Spleen (tissue), 11 donors: ENCODE measurements at regions not wholly inside any gene's neighbourhood (a gene's known extent, or its start where the extent isn't known, plus 50 kb on each side); places are given as distances from the start of the nearest gene placed in this dataset.
A peak's percentile ranks its signal among the peaks of the same experiment; 100 is the strongest.

Source experiments
- DNase-seq: peaks from one replicate; pipeline ENCODE4 v3.0.0-alpha.2; 2020
- H3K27ac ChIP-seq, 8 donors: fragments of 200-600 bp; sonication (generic) in 7 of 8; 1 replicate in 4 of 8; 2 replicates in 4 of 8; pipeline versions ENCODE4 v1.5.0 to v1.8.0; 2016 to 2021; ENCODE audit warnings: inconsistent platforms in 4 of 8, mild to moderate bottlenecking in 4 of 8, moderate library complexity in 1 of 8
- H3K27me3 ChIP-seq, 7 donors: fragments of 200-600 bp; sonication (generic) in 6 of 7; replicated peaks in 1 of 7; 1 replicate in 4 of 7; 2 replicates in 3 of 7; pipeline versions ENCODE4 v1.5.0 to v1.8.0; 2016 to 2021; ENCODE audit warnings: inconsistent platforms in 3 of 7, mild to moderate bottlenecking in 1 of 7
- H3K36me3 ChIP-seq, 6 donors: fragments of 200-600 bp; sonication (generic) in 5 of 6; 1 replicate in 4 of 6; 2 replicates in 2 of 6; pipeline versions ENCODE4 v1.5.0 to v1.8.0; 2016 to 2021; ENCODE audit warnings: inconsistent platforms in 2 of 6
- H3K4me1 ChIP-seq, 6 donors: fragments of 200-600 bp; sonication (generic) in 5 of 6; 1 replicate in 3 of 6; 2 replicates in 3 of 6; pipeline versions ENCODE4 v1.5.0 to v1.8.0; 2016 to 2021; ENCODE audit warnings: inconsistent platforms in 3 of 6
- H3K4me3 ChIP-seq, 8 donors: fragments of 200-600 bp; sonication (generic) in 7 of 8; 1 replicate in 4 of 8; 2 replicates in 4 of 8; pipeline versions ENCODE4 v1.5.0 to v1.8.0; 2016 to 2021; ENCODE audit warnings: inconsistent platforms in 4 of 8, mild to moderate bottlenecking in 4 of 8, moderate library complexity in 2 of 8
- H3K9me3 ChIP-seq, 8 donors: fragments of 200-600 bp; sonication (generic) in 7 of 8; 1 replicate in 4 of 8; 2 replicates in 4 of 8; pipeline versions ENCODE4 v1.5.0 to v1.8.0; 2016 to 2021; ENCODE audit warnings: inconsistent platforms in 4 of 8
- CTCF ChIP-seq, 11 experiments: fragments of 200-600 bp in 7 of 11; fragments of 450-650 bp in 4 of 11; sonication (generic) in 4 of 11; IDR thresholded peaks in 8 of 11; conservative IDR thresholded peaks in 3 of 11; 1 replicate in 7 of 11; 2 replicates in 4 of 11; pipeline versions ENCODE4 v1.4.0 to v1.8.0; 2016 to 2021; ENCODE audit warnings: antibody characterized with exemption in 11 of 11, inconsistent platforms in 4 of 11, mild to moderate bottlenecking in 1 of 11
- POLR2A ChIP-seq, 3 donors: fragments of 450-650 bp; IDR thresholded peaks; one replicate each; pipeline ENCODE4 v1.5.1; 2017; ENCODE audit warnings: antibody characterized with exemption in 3 of 3, mild to moderate bottlenecking in 1 of 3
- POLR2AphosphoS5 ChIP-seq, 3 donors: sonication (generic); formaldehyde crosslinking; IDR thresholded peaks; one replicate each; pipeline ENCODE4 v1.5.1; 2017; ENCODE audit warnings: antibody characterized with exemption in 3 of 3
- WGBS, 5 donors: extraction: QIAGEN DNeasy Blood & Tissue Kit in 3 of 5; methylation state at CpG; one replicate each; pipeline versions ENCODE4 v1.1.5 to v1.1.7; 2013 to 2018; 5-methylcytosine and 5-hydroxymethylcytosine counted together
- intact Hi-C: fragments of 100-400 bp; cut with DNase I; formaldehyde crosslinking; loops from one replicate; pipeline ENCODE4 v1.15.0; 2023; ENCODE audit warnings: low total_unique reads
- donor health status: healthy with polysubstance abuse.
- donor health status: DM: no; HTN: no; CAD: no; lungs with moderate emphysema.
- donor health status: DM: no; HTN: no; CAD: no.
- donor health status: Bipolar disorder and iron deficiency.
- donor health status: healthy.
- donor health status: DM: no; HTN: no; CAD: no.
- donor health status: DM: yes; HTN: yes; CAD: no.

- Histone ChIP-seq H3K9me3 (no peaks in the 10 kb centered on the region), H3K4me1 (peaks cover 0 to 7% (median 2%) of the 10 kb centered on the region in 6 donors), H3K27ac (no peak overlapping the region), H3K27me3 (no peaks in the 10 kb centered on the region), H3K4me3 (no peak overlapping the region), H3K36me3 (no peaks in the 10 kb centered on the region)
- TF ChIP-seq POLR2AphosphoS5 (IDR thresholded peaks at IDR 0.05): no peak
- TF ChIP-seq CTCF (IDR thresholded peaks at IDR 0.05 in 8 of 11, conservative IDR thresholded peaks at IDR 0.05 in 3 of 11): no peak
- TF ChIP-seq POLR2A (IDR thresholded peaks at IDR 0.05): no peak
- WGBS, 5 donors: 80 to 93% (median 89%) methylated on average over 4 of the region's 4 CpGs
- intact Hi-C loops: no loop called here
- no peak for DNase-seq
Observed at GRCh38 chr2:200737585-200737984, 74.1 kb upstream of the BZW1 start.

- H3K27ac ChIP-seq: no peak overlapping the region
- no peaks in the 10 kb centered on the region for H3K36me3 ChIP-seq
- intact Hi-C loops: no loop called here
- DNase-seq: no peak
- no peaks in the 10 kb centered on the region for H3K27me3 ChIP-seq
- 91 to 96% (median 91%) methylated on average over 7 of the region's 7 CpGs for whole genome bisulfite sequencing, 5 donors
- no peaks in the 10 kb centered on the region for H3K9me3 ChIP-seq
- TF ChIP-seq CTCF (IDR thresholded peaks at IDR 0.05 in 8 of 11, conservative IDR thresholded peaks at IDR 0.05 in 3 of 11) (no peak), POLR2AphosphoS5 (IDR thresholded peaks at IDR 0.05) (no peak), POLR2A (IDR thresholded peaks at IDR 0.05) (no peak)
- no peak overlapping the region for H3K4me3 ChIP-seq
- peaks cover 0 to 8% (median 2%) of the 10 kb centered on the region in 6 donors for H3K4me1 ChIP-seq
Observed at GRCh38 chr2:200738590-200738989, 73.1 kb upstream of the BZW1 start.

- peaks cover 0 to 8% (median 2%) of the 10 kb centered on the region in 6 donors for H3K4me1 ChIP-seq
- WGBS, 5 donors: 81 to 93% (median 89%) methylated on average over 4 to 6 of the region's 6 CpGs
- intact Hi-C loops: no loop called here
- no peak for DNase-seq
- no peak overlapping the region for H3K27ac ChIP-seq
- no peak for TF ChIP-seq CTCF (IDR thresholded peaks at IDR 0.05 in 8 of 11, conservative IDR thresholded peaks at IDR 0.05 in 3 of 11)
- TF ChIP-seq POLR2A (IDR thresholded peaks at IDR 0.05): no peak
- TF ChIP-seq POLR2AphosphoS5 (IDR thresholded peaks at IDR 0.05): no peak
- no peaks in the 10 kb centered on the region for H3K36me3 ChIP-seq
- H3K27me3 ChIP-seq: no peaks in the 10 kb centered on the region
- no peak overlapping the region for H3K4me3 ChIP-seq
- no peaks in the 10 kb centered on the region for H3K9me3 ChIP-seq
Observed at GRCh38 chr2:200740907-200741306, 70.8 kb upstream of the BZW1 start.

GRCh38 chr2:200741468-200742202 lies 70.1 kb upstream of the BZW1 start:
- Histone ChIP-seq H3K27me3 (no peaks in the 10 kb centered on the region), H3K27ac (peak overlapping the region in 7 of 8 donors; percentile 26 to 67 (median 59)), H3K4me3 (no peak overlapping the region), H3K9me3 (no peaks in the 10 kb centered on the region), H3K4me1 (peaks cover 0 to 8% (median 2%) of the 10 kb centered on the region in 6 donors), H3K36me3 (no peaks in the 10 kb centered on the region)
- intact Hi-C loops: no loop called here
- DNase-seq: no peak
- 66 to 85% (median 78%) methylated on average over 7 to 8 of the region's 8 CpGs for WGBS, 5 donors
- TF ChIP-seq POLR2AphosphoS5 (IDR thresholded peaks at IDR 0.05): no peak
- no peak for TF ChIP-seq POLR2A (IDR thresholded peaks at IDR 0.05)
- TF ChIP-seq CTCF (IDR thresholded peaks at IDR 0.05 in 8 of 11, conservative IDR thresholded peaks at IDR 0.05 in 3 of 11): no peak
